Thoracic aorta (tissue), 2 donors: ENCODE measurements at regions not wholly inside any gene's neighbourhood (a gene's known extent, or its start where the extent isn't known, plus 50 kb on each side); places are given as distances from the start of the nearest gene placed in this dataset.

Experiments used
- ATAC-seq: fragments of 150-250 bp; one replicate; pipeline ENCODE4 v1.8.0; 2017; ENCODE audit warnings: low read depth; ENCODE audit not compliant: insufficient number of reproducible peaks, low FRiP score
- DNase-seq: peaks from one replicate; pipeline ENCODE4 v3.0.0-alpha.2; 2020; ENCODE audit warnings: low spot score
- H3K27ac ChIP-seq, 2 donors: fragments of 200-600 bp; sonication (generic); 1 replicate in 1 of 2; 2 replicates in 1 of 2; pipeline ENCODE4 v1.5.1; 2016; ENCODE audit warnings: mild to moderate bottlenecking in 2 of 2, moderate library complexity in 2 of 2
- H3K27me3 ChIP-seq: fragments of 200-600 bp; sonication (generic); replicated peaks from 2 replicates; pipeline ENCODE4 v1.6.0; 2016; ENCODE audit warnings: mild to moderate bottlenecking; ENCODE audit not compliant: insufficient read depth
- H3K36me3 ChIP-seq: fragments of 200-600 bp; sonication (generic); one replicate; pipeline ENCODE4 v1.5.1; 2016
- H3K4me1 ChIP-seq, 2 donors: fragments of 200-600 bp; sonication (generic); 1 replicate in 1 of 2; 2 replicates in 1 of 2; pipeline versions ENCODE4 v1.5.1 to v1.6.0; 2016; ENCODE audit warnings: low read depth in 2 of 2, mild to moderate bottlenecking in 1 of 2; ENCODE audit not compliant: control insufficient read depth in 1 of 2
- H3K4me3 ChIP-seq: fragments of 200-600 bp; sonication (generic); 2 replicates; pipeline ENCODE4 v1.5.1; 2016; ENCODE audit warnings: mild to moderate bottlenecking
- H3K9me3 ChIP-seq: fragments of 200-600 bp; sonication (generic); 2 replicates; pipeline ENCODE4 v1.5.1; 2016
- TF ChIP-seq, protein P1 (sequence below): fragments of 200-600 bp; sonication (generic); IDR thresholded peaks from one replicate; pipeline ENCODE4 v1.5.1; 2019; ENCODE audit warnings: antibody characterized with exemption

GRCh38 chr14:86802726-86803125 is 1190.3 kb downstream of the GALC start:
- Histone ChIP-seq H3K4me1 (no peaks in the 10 kb centered on the region), H3K27ac (no peak overlapping the region), H3K36me3 (no peaks in the 10 kb centered on the region), H3K4me3 (no peak overlapping the region), H3K9me3 (no peaks in the 10 kb centered on the region), H3K27me3 (no peaks in the 10 kb centered on the region)
- DNase-seq (no peak), ATAC-seq (no peak)
- TF ChIP-seq, protein P1, sequence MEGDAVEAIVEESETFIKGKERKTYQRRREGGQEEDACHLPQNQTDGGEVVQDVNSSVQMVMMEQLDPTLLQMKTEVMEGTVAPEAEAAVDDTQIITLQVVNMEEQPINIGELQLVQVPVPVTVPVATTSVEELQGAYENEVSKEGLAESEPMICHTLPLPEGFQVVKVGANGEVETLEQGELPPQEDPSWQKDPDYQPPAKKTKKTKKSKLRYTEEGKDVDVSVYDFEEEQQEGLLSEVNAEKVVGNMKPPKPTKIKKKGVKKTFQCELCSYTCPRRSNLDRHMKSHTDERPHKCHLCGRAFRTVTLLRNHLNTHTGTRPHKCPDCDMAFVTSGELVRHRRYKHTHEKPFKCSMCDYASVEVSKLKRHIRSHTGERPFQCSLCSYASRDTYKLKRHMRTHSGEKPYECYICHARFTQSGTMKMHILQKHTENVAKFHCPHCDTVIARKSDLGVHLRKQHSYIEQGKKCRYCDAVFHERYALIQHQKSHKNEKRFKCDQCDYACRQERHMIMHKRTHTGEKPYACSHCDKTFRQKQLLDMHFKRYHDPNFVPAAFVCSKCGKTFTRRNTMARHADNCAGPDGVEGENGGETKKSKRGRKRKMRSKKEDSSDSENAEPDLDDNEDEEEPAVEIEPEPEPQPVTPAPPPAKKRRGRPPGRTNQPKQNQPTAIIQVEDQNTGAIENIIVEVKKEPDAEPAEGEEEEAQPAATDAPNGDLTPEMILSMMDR, result no peak

GRCh38 chr14:86799244-86799647 is 1193.7 kb downstream of the GALC start:
- Histone ChIP-seq H3K4me3 (no peak overlapping the region), H3K36me3 (no peaks in the 10 kb centered on the region), H3K9me3 (no peaks in the 10 kb centered on the region), H3K27me3 (no peaks in the 10 kb centered on the region), H3K4me1 (no peaks in the 10 kb centered on the region), H3K27ac (no peak overlapping the region)
- ATAC-seq (no peak), DNase-seq (no peak)
- TF ChIP-seq, protein P1, result no peak

DNA sequence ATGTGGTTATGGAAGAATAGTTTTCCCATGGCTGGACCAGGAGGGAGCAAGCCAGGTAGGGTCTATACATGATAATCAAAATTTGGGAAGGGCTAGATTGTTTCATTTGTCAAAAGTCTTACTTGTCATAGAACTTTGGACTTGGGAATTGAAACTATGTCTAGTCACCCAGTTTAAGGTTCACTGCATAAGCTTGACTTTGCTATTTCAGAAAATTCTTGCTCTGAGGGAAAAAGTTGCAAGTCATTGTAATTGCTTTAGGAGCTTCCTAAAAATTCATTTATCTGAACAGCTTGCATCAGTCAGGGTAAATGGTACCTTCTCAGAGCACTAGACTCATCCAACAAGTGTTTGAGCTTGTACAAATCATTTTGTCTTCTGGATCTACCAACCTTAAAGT is 1194.7 kb downstream of the GALC start:
- Histone ChIP-seq H3K4me1 (no peaks in the 10 kb centered on the region), H3K27ac (no peak overlapping the region), H3K4me3 (no peak overlapping the region), H3K9me3 (no peaks in the 10 kb centered on the region), H3K36me3 (no peaks in the 10 kb centered on the region), H3K27me3 (no peaks in the 10 kb centered on the region)
- TF ChIP-seq, protein P1, result no peak
- ATAC-seq (no peak), DNase-seq (no peak)

DNA sequence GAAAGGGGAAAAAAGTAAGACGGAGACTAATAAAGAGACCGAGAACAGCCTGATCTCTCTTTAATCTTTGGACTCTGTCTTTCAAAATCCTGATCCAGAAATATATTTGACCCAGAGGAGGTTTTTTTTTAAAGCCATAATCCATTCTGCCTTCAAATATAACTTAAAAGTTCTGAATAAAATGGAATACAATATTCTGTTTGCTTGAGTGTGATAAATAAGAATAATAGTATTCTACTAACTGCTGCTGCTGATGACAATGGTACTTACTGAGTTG is 1196.0 kb downstream of the GALC start:
- Histone ChIP-seq H3K27ac (no peak overlapping the region), H3K9me3 (no peaks in the 10 kb centered on the region), H3K36me3 (no peaks in the 10 kb centered on the region), H3K4me1 (no peaks in the 10 kb centered on the region), H3K4me3 (no peak overlapping the region), H3K27me3 (no peaks in the 10 kb centered on the region)
- no peak for DNase-seq
- TF ChIP-seq, protein P1, result no peak
- no peak for ATAC-seq

- Histone ChIP-seq H3K9me3 (no peaks in the 10 kb centered on the region), H3K27ac (no peak overlapping the region), H3K4me1 (no peaks in the 10 kb centered on the region), H3K27me3 (no peaks in the 10 kb centered on the region), H3K4me3 (no peak overlapping the region), H3K36me3 (no peaks in the 10 kb centered on the region)
- DNase-seq, result no peak
- TF ChIP-seq, protein P1, result no peak
- no peak for ATAC-seq
Measured at GRCh38 chr14:86796221-86797074, 1196.5 kb downstream of the GALC start.
